Choroid plexus epithelial cell (primary cell): ENCODE measurements at regions not wholly inside any gene's neighbourhood (a gene's known extent, or its start where the extent isn't known, plus 50 kb on each side); places are given as distances from the start of the nearest gene placed in this dataset.

ENCODE experiments used
- DNase-seq: peaks from one replicate; pipeline ENCODE4 v3.0.0-alpha.2; 2010; ENCODE audit warnings: low read depth
- H3K4me3 ChIP-seq: 2 replicates; pipeline ENCODE4 v1.5.1; 2011; ENCODE audit warnings: low read depth, mild to moderate bottlenecking, control low read depth, low read length, moderate library complexity
- CTCF ChIP-seq: conservative IDR thresholded peaks from 2 replicates; pipeline ENCODE4 v1.5.1; 2011; ENCODE audit warnings: low read depth, mild to moderate bottlenecking, control low read depth, inconsistent platforms, low read length, moderate library complexity

GRCh38 chr5:1643651-1644392, 120.1 kb upstream of the LPCAT1 start:
- DNase-seq: no peak
- no peak overlapping the region for H3K4me3 ChIP-seq
- no peak for TF ChIP-seq CTCF

- no peak overlapping the region for H3K4me3 ChIP-seq
- DNase-seq: no peak
- no peak for TF ChIP-seq CTCF
Observed at GRCh38 chr5:1642621-1643061, 118.9 kb upstream of the LPCAT1 start.

GRCh38 chr5:1642221-1642620, 118.5 kb upstream of the LPCAT1 start:
- no peak for TF ChIP-seq CTCF
- no peak overlapping the region for H3K4me3 ChIP-seq
- no peak for DNase-seq

- peak; percentile 97 for DNase-seq
- peak; percentile 99 for TF ChIP-seq CTCF
- no peak overlapping the region for H3K4me3 ChIP-seq
Observed at GRCh38 chr5:1641560-1642166, 117.9 kb upstream of the LPCAT1 start.

GRCh38 chr5:1641041-1641440, 117.3 kb upstream of the LPCAT1 start:
- no peak for TF ChIP-seq CTCF
- DNase-seq: no peak
- no peak overlapping the region for H3K4me3 ChIP-seq

GRCh38 chr5:1640421-1640881, 116.7 kb upstream of the LPCAT1 start:
- DNase-seq: no peak
- no peak overlapping the region for H3K4me3 ChIP-seq
- no peak for TF ChIP-seq CTCF

- no peak overlapping the region for H3K4me3 ChIP-seq
- TF ChIP-seq CTCF: no peak
- no peak for DNase-seq
Observed at GRCh38 chr5:1639757-1640156, 116.0 kb upstream of the LPCAT1 start.
